VCaP (cell line): ENCODE measurements at regions not wholly inside any gene's neighbourhood (a gene's known extent, or its start where the extent isn't known, plus 50 kb on each side); places are given as distances from the start of the nearest gene placed in this dataset.

ENCODE experiments used
- H3K27ac ChIP-seq: fragments of 450-650 bp; 2 replicates; pipeline ENCODE4 v1.5.1; 2017
- CTCF ChIP-seq: fragments of 450-650 bp; conservative IDR thresholded peaks from 2 replicates; pipeline ENCODE4 v1.5.1; 2017; ENCODE audit warnings: mild to moderate bottlenecking, moderate library complexity

GRCh38 chr11:128327274-128327673 is 260.1 kb downstream of the ETS1 start:
- no peak overlapping the region for H3K27ac ChIP-seq
- TF ChIP-seq CTCF: no peak

GRCh38 chr11:128326791-128327190 is 260.6 kb downstream of the ETS1 start:
- no peak overlapping the region for H3K27ac ChIP-seq
- no peak for TF ChIP-seq CTCF

GRCh38 chr11:128324531-128325141 is 262.7 kb downstream of the ETS1 start:
- no peak overlapping the region for H3K27ac ChIP-seq
- no peak for TF ChIP-seq CTCF

- TF ChIP-seq CTCF: no peak
- H3K27ac ChIP-seq: no peak overlapping the region
Observed at GRCh38 chr11:128324051-128324481, 263.3 kb downstream of the ETS1 start.

- H3K27ac ChIP-seq: no peak overlapping the region
- TF ChIP-seq CTCF: no peak
Observed at GRCh38 chr11:128323381-128323780, 264.0 kb downstream of the ETS1 start.

- TF ChIP-seq CTCF: no peak
- H3K27ac ChIP-seq: no peak overlapping the region
Observed at GRCh38 chr11:128318856-128319474, 268.4 kb downstream of the ETS1 start.

GRCh38 chr11:128316541-128317227 is 270.7 kb downstream of the ETS1 start:
- H3K27ac ChIP-seq: no peak overlapping the region
- no peak for TF ChIP-seq CTCF
